Vagina (tissue), 2 donors: ENCODE measurements at regions not wholly inside any gene's neighbourhood (a gene's known extent, or its start where the extent isn't known, plus 50 kb on each side); places are given as distances from the start of the nearest gene placed in this dataset.

ENCODE experiments used
- DNase-seq, 2 donors: peaks; one replicate each; pipeline ENCODE4 v3.0.0-alpha.2; 2017; ENCODE audit errors: extremely low spot score in 2 of 2
- H3K27ac ChIP-seq: fragments of 200-600 bp; sonication (generic); one replicate; pipeline ENCODE4 v1.5.1; 2019
- H3K27me3 ChIP-seq: fragments of 200-600 bp; sonication (generic); one replicate; pipeline ENCODE4 v1.5.1; 2019
- H3K36me3 ChIP-seq, 2 donors: fragments of 200-600 bp; sonication (generic); one replicate each; pipeline ENCODE4 v1.5.1; 2017 to 2019
- H3K4me1 ChIP-seq: fragments of 200-600 bp; sonication (generic); one replicate; pipeline ENCODE4 v1.5.1; 2019
- H3K4me3 ChIP-seq, 2 donors: fragments of 200-600 bp; sonication (generic); 1 replicate in 1 of 2; 2 replicates in 1 of 2; pipeline ENCODE4 v1.5.1; 2016 to 2019
- H3K9me3 ChIP-seq: fragments of 200-600 bp; sonication (generic); one replicate; pipeline ENCODE4 v1.5.1; 2019
- CTCF ChIP-seq, 3 experiments: fragments of 450-650 bp in 2 of 3; fragments of 200-600 bp in 1 of 3; sonication (generic) in 1 of 3; IDR thresholded peaks; one replicate each; pipeline ENCODE4 v1.5.1; 2017 to 2019; ENCODE audit warnings: antibody characterized with exemption in 3 of 3, mild to moderate bottlenecking in 2 of 3, moderate library complexity in 2 of 3
- POLR2A ChIP-seq, 2 donors: fragments of 450-650 bp; IDR thresholded peaks; one replicate each; pipeline ENCODE4 v1.6.1; 2017; ENCODE audit warnings: antibody characterized with exemption in 2 of 2, mild to moderate bottlenecking in 2 of 2, moderate library complexity in 2 of 2
- POLR2AphosphoS5 ChIP-seq, 2 donors: sonication (generic); formaldehyde crosslinking; IDR thresholded peaks; one replicate each; pipeline ENCODE4 v1.9.0; 2017; ENCODE audit warnings: antibody characterized with exemption in 2 of 2, mild to moderate bottlenecking in 2 of 2, low read depth in 1 of 2; ENCODE audit not compliant: insufficient read depth in 1 of 2
- intact Hi-C: fragments of 100-400 bp; cut with DNase I; formaldehyde crosslinking; loops from one replicate; pipeline ENCODE4 v1.15.1; 2023

DNA sequence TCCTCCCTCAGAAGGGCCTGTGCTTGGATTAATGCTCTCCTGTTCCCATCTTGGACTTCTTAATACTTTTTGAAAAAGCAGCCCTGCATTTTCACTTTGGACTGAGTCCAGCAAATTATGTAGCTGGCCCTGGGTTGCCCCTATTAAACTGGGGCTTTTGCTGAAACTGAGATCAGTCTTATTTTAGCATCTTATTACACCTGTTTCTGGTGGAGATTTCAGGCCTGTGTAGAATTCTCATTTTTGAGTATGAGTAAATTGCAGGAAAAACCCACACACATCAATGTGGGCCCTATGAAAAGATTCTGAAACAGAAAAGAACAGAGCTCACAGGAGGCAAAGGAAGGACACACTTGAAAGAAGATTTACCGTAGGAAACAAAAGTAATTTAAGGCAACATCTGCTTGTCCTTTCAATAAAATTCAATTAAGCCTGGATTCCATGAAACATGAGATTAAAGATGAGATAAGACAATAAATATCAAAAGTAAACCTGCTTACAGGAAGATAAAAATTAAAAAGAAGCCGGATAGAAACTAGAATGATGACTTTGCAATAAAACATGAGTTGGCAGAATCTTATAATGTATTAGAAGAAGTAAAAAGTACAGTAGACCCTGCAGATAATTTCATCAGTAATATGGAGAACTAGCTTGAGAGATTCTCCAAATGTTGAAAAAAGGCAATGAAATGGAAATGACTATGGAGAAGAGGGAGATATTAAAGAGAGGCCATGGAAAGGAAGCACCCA lies 90.7 kb upstream of the GCFC2 start:
- Histone ChIP-seq H3K27me3 (no peaks in the 10 kb centered on the region), H3K9me3 (no peaks in the 10 kb centered on the region), H3K4me3 (no peak overlapping the region), H3K27ac (no peak overlapping the region), H3K4me1 (no peaks in the 10 kb centered on the region), H3K36me3 (no peaks in the 10 kb centered on the region)
- no peak for TF ChIP-seq CTCF (IDR thresholded peaks at IDR 0.05)
- no peak for TF ChIP-seq POLR2AphosphoS5 (IDR thresholded peaks at IDR 0.05; ENCODE audit: insufficient read depth in 1 of 2, low read depth in 1 of 2)
- TF ChIP-seq POLR2A (IDR thresholded peaks at IDR 0.05): no peak
- no peak for DNase-seq
- intact Hi-C loops: no loop called here

DNA sequence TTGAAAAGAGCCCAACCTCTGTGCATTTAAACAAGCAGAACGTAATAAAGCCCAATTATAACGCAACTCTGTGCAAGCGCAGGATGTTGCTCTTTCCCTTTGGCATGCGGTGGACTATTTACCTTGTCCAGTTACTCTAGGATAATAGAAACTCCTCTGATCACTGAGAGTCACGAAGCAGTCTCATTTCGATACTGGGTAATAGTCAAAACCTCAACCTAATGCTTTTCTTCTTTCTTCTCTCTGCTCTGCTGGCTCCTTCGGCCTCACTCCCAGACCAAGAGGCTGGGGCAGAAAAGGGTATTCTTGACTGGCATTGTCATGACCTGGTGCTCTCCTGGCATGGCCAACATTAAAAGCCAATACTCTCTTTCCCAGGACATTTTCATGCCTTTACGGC lies 89.7 kb upstream of the GCFC2 start:
- H3K4me1 ChIP-seq: no peaks in the 10 kb centered on the region
- H3K9me3 ChIP-seq: no peaks in the 10 kb centered on the region
- no peak overlapping the region for H3K4me3 ChIP-seq
- H3K27ac ChIP-seq: no peak overlapping the region
- H3K36me3 ChIP-seq: no peaks in the 10 kb centered on the region
- TF ChIP-seq POLR2A (IDR thresholded peaks at IDR 0.05) (no peak), CTCF (IDR thresholded peaks at IDR 0.05) (no peak), POLR2AphosphoS5 (IDR thresholded peaks at IDR 0.05; ENCODE audit: insufficient read depth in 1 of 2, low read depth in 1 of 2) (no peak)
- H3K27me3 ChIP-seq: no peaks in the 10 kb centered on the region
- DNase-seq: no peak
- intact Hi-C loops: no loop called here

DNA sequence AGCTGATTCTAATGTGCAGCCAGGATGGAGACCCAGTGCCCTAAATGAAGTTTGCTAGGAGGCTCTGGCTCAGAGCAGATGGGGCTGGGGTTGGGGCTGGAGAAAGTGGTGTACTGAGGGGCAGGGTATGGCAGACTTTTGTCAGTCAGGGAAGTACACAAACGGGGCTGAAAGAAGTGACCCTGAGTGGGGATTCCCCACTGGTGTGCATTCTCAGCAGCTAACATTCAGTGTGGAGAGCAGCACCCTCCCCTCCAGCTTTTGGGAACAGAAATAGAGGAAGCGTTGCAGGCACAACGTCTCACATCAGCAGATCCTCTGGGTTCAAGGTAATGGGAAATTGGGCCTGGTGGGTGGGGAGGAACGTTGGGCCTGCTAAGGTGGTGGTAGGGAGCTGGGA lies 89.1 kb upstream of the GCFC2 start:
- Histone ChIP-seq H3K4me3 (no peak overlapping the region), H3K27ac (no peak overlapping the region), H3K9me3 (no peaks in the 10 kb centered on the region), H3K4me1 (no peaks in the 10 kb centered on the region), H3K27me3 (no peaks in the 10 kb centered on the region), H3K36me3 (no peaks in the 10 kb centered on the region)
- no peak for DNase-seq
- TF ChIP-seq POLR2A (IDR thresholded peaks at IDR 0.05) (no peak), POLR2AphosphoS5 (IDR thresholded peaks at IDR 0.05; ENCODE audit: insufficient read depth in 1 of 2, low read depth in 1 of 2) (no peak), CTCF (IDR thresholded peaks at IDR 0.05) (no peak)
- intact Hi-C loops: no loop called here

GRCh38 chr2:75798569-75798968 lies 87.9 kb upstream of the GCFC2 start:
- intact Hi-C loops: no loop called here
- no peaks in the 10 kb centered on the region for H3K36me3 ChIP-seq
- no peaks in the 10 kb centered on the region for H3K27me3 ChIP-seq
- TF ChIP-seq CTCF (IDR thresholded peaks at IDR 0.05): no peak
- TF ChIP-seq POLR2A (IDR thresholded peaks at IDR 0.05): no peak
- no peak for TF ChIP-seq POLR2AphosphoS5 (IDR thresholded peaks at IDR 0.05; ENCODE audit: insufficient read depth in 1 of 2, low read depth in 1 of 2)
- H3K9me3 ChIP-seq: no peaks in the 10 kb centered on the region
- H3K4me3 ChIP-seq: no peak overlapping the region
- no peak for DNase-seq
- no peaks in the 10 kb centered on the region for H3K4me1 ChIP-seq
- H3K27ac ChIP-seq: no peak overlapping the region

GRCh38 chr2:75792996-75793395 lies 82.3 kb upstream of the GCFC2 start:
- Histone ChIP-seq H3K27ac (no peak overlapping the region), H3K36me3 (no peaks in the 10 kb centered on the region), H3K27me3 (no peaks in the 10 kb centered on the region), H3K4me1 (no peaks in the 10 kb centered on the region), H3K4me3 (no peak overlapping the region), H3K9me3 (no peaks in the 10 kb centered on the region)
- TF ChIP-seq CTCF (IDR thresholded peaks at IDR 0.05): no peak
- DNase-seq: no peak
- intact Hi-C loops: no loop called here
